ENCODE measurements at regions not wholly inside any gene's neighbourhood (a gene's known extent, or its start where the extent isn't known, plus 50 kb on each side); places are given as distances from the start of the nearest gene placed in this dataset.

DNA sequence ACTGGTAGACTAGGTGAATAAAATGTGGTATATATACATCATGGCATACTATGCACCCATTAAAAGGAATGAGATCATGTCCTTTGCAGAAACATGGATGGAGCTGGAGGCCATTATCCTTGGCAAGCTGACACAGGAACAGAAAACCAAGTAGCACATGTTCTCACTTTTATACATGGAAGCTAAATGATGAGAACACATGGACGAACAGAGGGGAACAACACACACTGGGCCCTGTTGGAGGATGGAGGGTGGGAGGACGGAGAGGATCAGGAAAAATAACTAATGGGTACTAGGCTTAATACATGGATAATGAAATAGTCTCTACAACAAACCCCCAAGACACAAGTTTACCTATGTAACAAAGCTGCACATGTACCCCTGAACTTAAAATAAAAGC is 780.0 kb downstream of the DACH1 start:
- no peak overlapping the region for H3K9ac ChIP-seq (ENCODE audit: low read length)
- H3K4me3 ChIP-seq (ENCODE audit: low read length): no peak overlapping the region
- H3K4me1 ChIP-seq (ENCODE audit: control insufficient read depth, insufficient read depth, low read length): no peaks in the 10 kb centered on the region
- no peaks in the 10 kb centered on the region for H3K36me3 ChIP-seq (ENCODE audit: control insufficient read depth, insufficient read depth, low read length, severe bottlenecking)
- no peak for DNase-seq (ENCODE audit: low read depth)
- no peaks in the 10 kb centered on the region for H3K27me3 ChIP-seq (replicated peaks; ENCODE audit: control insufficient read depth, insufficient read depth, low read length)
- no peaks in the 10 kb centered on the region for H3K9me3 ChIP-seq (ENCODE audit: control insufficient read depth, low read length)

DNA sequence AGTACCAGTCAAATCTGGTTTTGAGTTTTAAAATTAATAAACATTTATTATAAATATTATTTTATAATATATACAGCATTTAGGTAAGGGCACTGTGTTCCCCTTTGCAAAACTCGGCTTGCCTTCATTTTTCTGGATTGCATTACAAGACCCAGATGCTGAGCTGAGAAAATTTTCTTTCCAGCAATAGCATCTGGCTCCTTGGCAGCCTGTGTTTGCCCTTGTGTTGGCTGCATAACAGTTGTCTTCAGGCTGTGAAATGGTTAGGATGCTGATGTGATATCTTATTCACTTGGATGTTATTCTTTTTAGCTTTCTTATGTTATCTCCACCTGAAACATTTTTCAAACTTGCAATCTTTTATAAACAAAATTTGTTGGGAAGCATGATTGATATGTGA is 784.4 kb downstream of the DACH1 start:
- H3K9me3 ChIP-seq (ENCODE audit: control insufficient read depth, low read length): no peaks in the 10 kb centered on the region

DNA sequence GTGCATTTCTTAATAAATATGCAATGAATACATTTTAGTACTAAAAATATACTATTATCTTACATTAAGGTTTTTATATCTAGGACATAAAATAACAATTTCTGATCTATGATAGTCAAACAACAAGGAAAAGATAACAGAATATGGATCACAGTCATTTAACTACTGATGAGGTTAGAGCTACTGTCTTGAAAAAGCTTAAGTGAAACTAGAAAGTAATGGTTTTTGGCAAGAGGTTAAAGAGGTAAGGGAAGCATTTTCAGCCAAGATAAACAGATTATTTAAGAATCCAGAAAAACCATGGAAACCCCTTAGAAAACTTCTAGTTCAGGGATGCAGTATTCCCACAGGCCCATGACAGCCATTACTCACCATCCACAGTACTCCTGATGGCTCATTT is 787.4 kb downstream of the DACH1 start:
- Histone ChIP-seq H3K36me3 (ENCODE audit: control insufficient read depth, insufficient read depth, low read length, severe bottlenecking) (no peaks in the 10 kb centered on the region), H3K27me3 (replicated peaks; ENCODE audit: control insufficient read depth, insufficient read depth, low read length) (no peaks in the 10 kb centered on the region), H3K9ac (ENCODE audit: low read length) (no peak overlapping the region), H3K4me3 (ENCODE audit: low read length) (no peak overlapping the region), H3K4me1 (ENCODE audit: control insufficient read depth, insufficient read depth, low read length) (no peaks in the 10 kb centered on the region), H3K9me3 (ENCODE audit: control insufficient read depth, low read length) (no peaks in the 10 kb centered on the region)
- no peak for DNase-seq (ENCODE audit: low read depth)

More for the DNA sequence above, 784.4 kb downstream of the DACH1 start:
- no peak for DNase-seq (ENCODE audit: low read depth)
- Histone ChIP-seq H3K4me1 (ENCODE audit: control insufficient read depth, insufficient read depth, low read length) (no peaks in the 10 kb centered on the region), H3K9ac (ENCODE audit: low read length) (no peak overlapping the region), H3K4me3 (ENCODE audit: low read length) (no peak overlapping the region), H3K27me3 (replicated peaks; ENCODE audit: control insufficient read depth, insufficient read depth, low read length) (no peaks in the 10 kb centered on the region), H3K36me3 (ENCODE audit: control insufficient read depth, insufficient read depth, low read length, severe bottlenecking) (no peaks in the 10 kb centered on the region)

DNA sequence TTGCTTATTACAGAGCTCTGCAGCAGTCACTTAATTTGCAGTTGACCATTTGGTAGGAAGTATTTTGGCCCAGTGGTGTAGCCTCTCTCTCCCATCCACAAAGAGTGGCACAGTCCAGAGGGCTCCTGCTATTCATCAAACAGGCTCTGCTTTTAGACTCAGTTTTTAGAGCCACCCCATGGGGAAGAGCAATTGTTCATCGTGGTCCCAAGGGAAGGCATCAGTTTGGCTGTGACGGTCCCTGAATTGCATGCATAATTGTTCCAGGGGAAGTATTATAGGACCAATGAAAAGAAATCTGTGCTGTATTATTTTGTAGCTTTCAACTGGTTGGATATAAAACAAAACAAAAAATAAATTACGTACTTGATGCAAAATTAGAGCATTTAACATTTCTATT is 799.0 kb downstream of the DACH1 start:
- H3K4me1 ChIP-seq (ENCODE audit: control insufficient read depth, insufficient read depth, low read length): no peaks in the 10 kb centered on the region
- no peak for DNase-seq (ENCODE audit: low read depth)
- H3K4me3 ChIP-seq (ENCODE audit: low read length): no peak overlapping the region
- H3K36me3 ChIP-seq (ENCODE audit: control insufficient read depth, insufficient read depth, low read length, severe bottlenecking): no peaks in the 10 kb centered on the region
- H3K27me3 ChIP-seq (replicated peaks; ENCODE audit: control insufficient read depth, insufficient read depth, low read length): no peaks in the 10 kb centered on the region
- H3K9ac ChIP-seq (ENCODE audit: low read length): no peak overlapping the region
- no peaks in the 10 kb centered on the region for H3K9me3 ChIP-seq (ENCODE audit: control insufficient read depth, low read length)

DNA sequence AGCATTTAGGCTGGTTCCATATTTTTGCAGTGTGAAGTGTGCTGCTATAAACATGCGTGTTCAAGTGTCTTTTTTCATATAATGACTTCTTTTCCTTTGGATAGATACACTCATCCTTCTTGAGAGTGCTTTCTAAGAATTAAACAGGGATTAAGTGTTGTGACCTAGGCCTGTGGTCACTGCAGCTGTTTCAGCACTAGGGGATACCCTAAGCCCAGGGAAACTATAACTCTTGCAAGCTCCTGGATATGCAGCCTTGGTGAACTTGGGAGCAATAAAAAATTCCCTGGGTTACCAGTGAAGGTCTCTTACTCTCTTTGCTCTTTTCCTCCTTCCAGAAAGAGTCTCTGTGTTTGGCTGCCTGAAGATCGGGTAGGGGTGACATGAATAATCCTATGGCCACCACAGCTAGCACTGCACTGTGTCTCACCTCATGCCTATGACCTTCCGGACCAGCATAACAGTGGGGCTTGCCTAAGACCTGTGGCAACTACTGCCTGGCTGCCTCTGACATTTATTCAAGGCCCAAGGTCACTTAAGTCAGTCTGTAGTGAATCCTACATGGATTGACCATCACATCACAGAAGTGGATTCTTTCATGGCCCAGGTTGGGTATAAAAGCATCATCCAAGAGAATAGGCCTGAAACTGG is 799.7 kb downstream of the DACH1 start:
- Histone ChIP-seq H3K36me3 (ENCODE audit: control insufficient read depth, insufficient read depth, low read length, severe bottlenecking) (no peaks in the 10 kb centered on the region), H3K27me3 (replicated peaks; ENCODE audit: control insufficient read depth, insufficient read depth, low read length) (no peaks in the 10 kb centered on the region), H3K4me1 (ENCODE audit: control insufficient read depth, insufficient read depth, low read length) (no peaks in the 10 kb centered on the region), H3K9me3 (ENCODE audit: control insufficient read depth, low read length) (no peaks in the 10 kb centered on the region), H3K9ac (ENCODE audit: low read length) (no peak overlapping the region), H3K4me3 (ENCODE audit: low read length) (no peak overlapping the region)
- DNase-seq (ENCODE audit: low read depth): no peak

DNA sequence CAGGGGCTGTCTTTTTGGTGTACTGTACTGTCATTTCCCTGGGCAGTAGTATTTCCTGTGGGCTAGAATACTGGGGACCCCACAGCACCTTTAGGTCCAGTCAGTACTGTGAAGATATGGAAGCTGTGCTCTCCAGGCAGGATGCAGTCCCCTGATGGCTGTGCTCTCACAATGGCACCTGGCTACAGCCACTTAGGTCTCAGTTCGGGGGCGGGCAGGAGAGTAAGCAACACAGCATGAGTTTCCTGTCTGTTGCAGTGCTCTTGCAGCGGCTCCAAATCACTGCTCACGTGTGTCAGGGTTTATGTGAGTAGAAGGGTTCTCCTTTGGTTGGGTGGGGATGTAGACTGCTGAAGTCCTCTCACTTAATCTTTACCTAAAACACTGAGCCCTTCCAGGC is 810.4 kb downstream of the DACH1 start:
- Histone ChIP-seq H3K9ac (ENCODE audit: low read length) (no peak overlapping the region), H3K27me3 (replicated peaks; ENCODE audit: control insufficient read depth, insufficient read depth, low read length) (no peaks in the 10 kb centered on the region), H3K36me3 (ENCODE audit: control insufficient read depth, insufficient read depth, low read length, severe bottlenecking) (no peaks in the 10 kb centered on the region), H3K4me3 (ENCODE audit: low read length) (no peak overlapping the region), H3K4me1 (ENCODE audit: control insufficient read depth, insufficient read depth, low read length) (no peaks in the 10 kb centered on the region), H3K9me3 (ENCODE audit: control insufficient read depth, low read length) (no peaks in the 10 kb centered on the region)
- no peak for DNase-seq (ENCODE audit: low read depth)

DNA sequence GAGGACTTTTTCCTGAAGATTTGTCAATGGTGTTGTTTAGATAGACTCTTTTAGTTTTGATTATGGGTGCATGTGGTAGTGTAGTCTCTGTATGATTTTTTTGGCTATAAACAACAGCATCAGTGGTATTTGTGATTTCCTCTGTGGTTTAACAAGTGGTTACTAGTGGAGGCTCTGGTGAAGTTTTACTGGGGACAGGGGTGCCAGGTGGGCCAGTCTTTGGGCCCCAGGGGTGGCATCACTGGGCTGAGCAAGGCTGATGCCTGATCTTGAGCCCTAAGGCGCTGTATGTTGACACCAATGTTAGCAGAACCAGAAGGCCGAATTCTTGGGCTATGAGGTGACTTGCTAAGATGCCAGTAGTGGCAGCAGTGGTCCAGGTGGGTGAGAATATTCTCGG is 811.4 kb downstream of the DACH1 start:
- no peaks in the 10 kb centered on the region for H3K27me3 ChIP-seq (replicated peaks; ENCODE audit: control insufficient read depth, insufficient read depth, low read length)
- no peak overlapping the region for H3K4me3 ChIP-seq (ENCODE audit: low read length)
- H3K9ac ChIP-seq (ENCODE audit: low read length): no peak overlapping the region
- no peaks in the 10 kb centered on the region for H3K4me1 ChIP-seq (ENCODE audit: control insufficient read depth, insufficient read depth, low read length)
- no peak for DNase-seq (ENCODE audit: low read depth)
- no peaks in the 10 kb centered on the region for H3K36me3 ChIP-seq (ENCODE audit: control insufficient read depth, insufficient read depth, low read length, severe bottlenecking)
- no peaks in the 10 kb centered on the region for H3K9me3 ChIP-seq (ENCODE audit: control insufficient read depth, low read length)

DNA sequence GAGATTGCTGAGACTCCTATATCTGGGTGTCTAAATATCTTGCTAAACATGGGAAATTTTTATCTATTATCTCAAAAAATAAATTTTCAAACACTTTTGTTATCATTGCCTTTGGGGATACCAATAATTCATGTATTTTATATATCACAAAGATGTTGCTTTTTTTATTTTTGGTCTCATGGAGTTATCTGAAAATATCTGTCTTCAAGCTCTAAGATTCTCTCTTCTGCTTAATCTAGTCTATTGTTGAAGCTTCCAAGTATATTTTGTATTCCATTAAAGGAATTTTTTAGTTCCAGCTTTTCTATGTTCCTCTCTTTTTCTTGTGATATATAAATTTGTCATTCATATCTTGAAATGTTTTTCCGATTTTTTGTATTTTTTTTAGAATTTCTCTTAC is 812.0 kb downstream of the DACH1 start:
- no peaks in the 10 kb centered on the region for H3K27me3 ChIP-seq (replicated peaks; ENCODE audit: control insufficient read depth, insufficient read depth, low read length)
- H3K4me3 ChIP-seq (ENCODE audit: low read length): no peak overlapping the region
- H3K9me3 ChIP-seq (ENCODE audit: control insufficient read depth, low read length): no peaks in the 10 kb centered on the region
- H3K4me1 ChIP-seq (ENCODE audit: control insufficient read depth, insufficient read depth, low read length): no peaks in the 10 kb centered on the region
- no peak overlapping the region for H3K9ac ChIP-seq (ENCODE audit: low read length)
- DNase-seq (ENCODE audit: low read depth): no peak
- no peaks in the 10 kb centered on the region for H3K36me3 ChIP-seq (ENCODE audit: control insufficient read depth, insufficient read depth, low read length, severe bottlenecking)

DNA sequence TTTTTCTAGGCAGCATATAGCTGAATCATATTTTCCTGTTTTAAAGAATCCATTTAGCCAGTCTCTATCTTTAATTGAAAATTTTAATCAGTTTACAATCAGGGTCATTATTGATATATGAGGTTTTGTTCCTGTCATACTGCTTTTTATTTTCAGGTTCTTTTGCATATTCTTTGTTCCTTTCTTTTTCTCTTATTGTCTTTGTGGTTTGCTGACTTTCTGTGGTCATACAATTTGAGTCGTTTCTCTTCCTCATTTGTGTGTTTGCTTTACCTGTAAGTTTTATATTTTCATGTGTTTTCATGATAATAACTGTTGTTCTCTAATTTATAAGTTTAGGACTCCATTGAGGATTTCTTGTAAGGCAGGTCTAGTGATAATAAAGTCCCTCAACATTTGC is 812.6 kb downstream of the DACH1 start:
- H3K27me3 ChIP-seq (replicated peaks; ENCODE audit: control insufficient read depth, insufficient read depth, low read length): no peaks in the 10 kb centered on the region
- H3K36me3 ChIP-seq (ENCODE audit: control insufficient read depth, insufficient read depth, low read length, severe bottlenecking): no peaks in the 10 kb centered on the region
- H3K4me1 ChIP-seq (ENCODE audit: control insufficient read depth, insufficient read depth, low read length): no peaks in the 10 kb centered on the region
- DNase-seq (ENCODE audit: low read depth): no peak
- no peak overlapping the region for H3K4me3 ChIP-seq (ENCODE audit: low read length)
- no peak overlapping the region for H3K9ac ChIP-seq (ENCODE audit: low read length)
- H3K9me3 ChIP-seq (ENCODE audit: control insufficient read depth, low read length): no peaks in the 10 kb centered on the region

DNA sequence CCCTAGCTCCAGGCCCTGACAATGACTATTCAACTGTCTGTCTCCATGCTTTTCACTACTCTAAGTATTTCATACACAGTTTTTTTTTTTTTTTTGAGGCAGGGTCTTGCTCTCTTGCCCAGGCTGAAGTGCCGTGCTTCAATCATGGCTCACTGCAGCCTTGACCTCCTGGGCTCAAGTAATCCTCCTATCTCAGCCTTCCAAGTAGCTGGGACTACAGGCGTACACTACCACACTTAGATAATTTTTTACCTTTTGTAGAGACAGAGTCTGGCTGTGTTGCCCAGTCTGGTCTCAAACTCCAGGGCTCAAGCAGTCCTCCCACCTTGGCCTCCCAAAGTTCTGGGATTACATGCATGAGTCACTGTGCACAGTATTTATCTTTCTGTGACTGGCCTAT is 815.4 kb downstream of the DACH1 start:
- no peaks in the 10 kb centered on the region for H3K27me3 ChIP-seq (replicated peaks; ENCODE audit: control insufficient read depth, insufficient read depth, low read length)
- no peaks in the 10 kb centered on the region for H3K36me3 ChIP-seq (ENCODE audit: control insufficient read depth, insufficient read depth, low read length, severe bottlenecking)
- no peak overlapping the region for H3K4me3 ChIP-seq (ENCODE audit: low read length)
- H3K9ac ChIP-seq (ENCODE audit: low read length): no peak overlapping the region
- no peak for DNase-seq (ENCODE audit: low read depth)
- no peaks in the 10 kb centered on the region for H3K4me1 ChIP-seq (ENCODE audit: control insufficient read depth, insufficient read depth, low read length)
- H3K9me3 ChIP-seq (ENCODE audit: control insufficient read depth, low read length): no peaks in the 10 kb centered on the region

DNA sequence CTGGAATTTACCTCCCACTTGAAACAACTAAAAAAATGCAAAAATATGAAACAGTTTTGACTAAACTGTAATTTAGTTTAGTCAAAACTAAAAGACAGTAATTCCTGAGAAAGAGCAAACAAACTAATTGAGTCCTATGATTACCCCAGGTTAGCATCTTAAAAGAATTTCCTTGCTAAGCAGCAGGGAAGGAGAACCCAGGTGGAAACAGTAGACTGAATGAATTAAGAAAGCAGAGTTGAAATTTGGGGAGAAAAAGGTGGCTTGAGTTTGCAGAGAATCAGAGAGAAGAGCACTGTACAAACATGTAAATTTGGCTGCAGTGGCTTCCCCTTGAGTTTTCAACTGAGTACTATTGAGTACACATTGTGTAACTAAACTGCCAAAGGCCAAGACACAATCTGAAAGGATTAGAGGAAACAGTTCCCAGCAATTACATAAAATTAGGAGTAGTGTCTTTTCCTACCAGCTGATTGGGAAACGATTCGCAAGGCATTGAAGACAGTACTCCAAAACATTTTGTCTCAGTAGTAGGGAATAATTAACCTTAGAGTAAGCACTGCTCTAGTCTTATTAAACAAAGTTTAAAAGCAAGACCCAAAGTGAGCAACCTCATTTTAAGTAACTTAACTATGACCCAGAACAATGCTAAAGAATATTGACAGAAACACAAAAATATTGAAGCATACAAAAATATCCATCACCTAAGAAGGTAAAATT is 820.5 kb downstream of the DACH1 start:
- Histone ChIP-seq H3K9ac (ENCODE audit: low read length) (no peak overlapping the region), H3K4me1 (ENCODE audit: control insufficient read depth, insufficient read depth, low read length) (no peaks in the 10 kb centered on the region), H3K27me3 (replicated peaks; ENCODE audit: control insufficient read depth, insufficient read depth, low read length) (no peaks in the 10 kb centered on the region), H3K4me3 (ENCODE audit: low read length) (no peak overlapping the region), H3K36me3 (ENCODE audit: control insufficient read depth, insufficient read depth, low read length, severe bottlenecking) (no peaks in the 10 kb centered on the region), H3K9me3 (ENCODE audit: control insufficient read depth, low read length) (no peaks in the 10 kb centered on the region)
- no peak for DNase-seq (ENCODE audit: low read depth)

DNA sequence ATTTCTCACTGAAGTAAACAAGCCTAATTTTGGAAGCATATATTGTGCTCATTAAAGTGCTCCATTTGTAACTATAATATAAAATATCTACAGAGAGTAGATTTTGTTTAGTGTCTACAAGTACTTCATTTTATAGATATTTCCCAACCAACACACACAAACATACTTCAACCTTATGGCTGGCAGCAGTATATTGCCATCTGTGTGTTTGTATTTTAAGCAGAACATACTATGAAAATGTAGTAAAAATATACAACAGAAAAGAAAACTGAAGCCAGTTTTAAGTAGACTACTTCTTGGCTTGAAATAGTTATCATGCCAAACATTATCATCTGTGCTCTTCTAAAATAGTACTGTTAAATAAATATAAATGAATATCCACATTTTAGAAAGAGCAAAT is 821.9 kb downstream of the DACH1 start:
- Histone ChIP-seq H3K4me1 (ENCODE audit: control insufficient read depth, insufficient read depth, low read length) (no peaks in the 10 kb centered on the region), H3K27me3 (replicated peaks; ENCODE audit: control insufficient read depth, insufficient read depth, low read length) (no peaks in the 10 kb centered on the region), H3K9me3 (ENCODE audit: control insufficient read depth, low read length) (no peaks in the 10 kb centered on the region), H3K9ac (ENCODE audit: low read length) (no peak overlapping the region), H3K36me3 (ENCODE audit: control insufficient read depth, insufficient read depth, low read length, severe bottlenecking) (no peaks in the 10 kb centered on the region), H3K4me3 (ENCODE audit: low read length) (no peak overlapping the region)
- no peak for DNase-seq (ENCODE audit: low read depth)

Data from adipocyte (in vitro differentiated cells).